ENCODE measurements at regions not wholly inside any gene's neighbourhood (a gene's known extent, or its start where the extent isn't known, plus 50 kb on each side); places are given as distances from the start of the nearest gene placed in this dataset.

- no peak for DNase-seq
Measured at GRCh38 chr12:125373375-125373774, 308.1 kb downstream of the AACS start.

GRCh38 chr12:125376422-125376821 is 311.2 kb downstream of the AACS start:
- DNase-seq = no peak

DNA sequence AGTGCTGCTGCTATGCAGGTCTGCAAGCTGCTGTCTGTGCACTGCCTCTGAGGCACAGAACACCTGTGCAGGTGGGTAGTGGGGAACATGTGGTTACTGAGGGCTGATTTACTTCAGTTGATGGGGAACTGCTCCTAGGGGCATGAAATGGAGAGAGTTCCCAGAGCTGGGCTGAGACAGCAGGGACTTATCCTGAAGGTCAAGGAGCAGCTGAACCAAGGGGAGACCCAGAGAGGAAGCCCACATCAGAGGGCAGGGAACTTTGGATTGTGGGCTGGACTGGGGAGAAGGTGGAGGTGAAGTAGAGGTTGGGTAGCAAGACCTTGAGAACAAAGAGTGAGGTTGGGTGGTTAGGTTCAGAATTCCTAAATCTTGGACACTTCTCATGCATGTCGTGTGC is 311.9 kb downstream of the AACS start:
- DNase-seq = no peak

DNA sequence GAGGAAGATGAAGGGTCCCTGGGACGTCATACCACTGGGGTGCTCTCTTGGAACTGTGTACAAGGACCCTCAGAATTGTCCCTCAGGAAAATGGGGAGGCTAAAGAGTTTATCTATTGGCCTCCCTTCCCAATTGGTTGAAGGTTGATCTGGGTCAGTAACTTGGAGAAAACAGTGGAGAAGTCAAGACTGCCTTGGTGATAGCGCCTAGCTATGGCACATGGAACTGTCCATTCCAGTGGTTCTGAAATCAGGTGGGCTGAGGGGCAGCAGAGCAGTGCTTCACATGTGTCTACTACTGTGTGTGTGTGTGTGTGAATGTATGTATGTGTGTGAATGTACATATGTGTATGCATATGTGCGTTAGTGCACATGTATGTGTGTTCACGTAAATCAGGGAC is 316.1 kb downstream of the AACS start:
- DNase-seq = no peak

DNA sequence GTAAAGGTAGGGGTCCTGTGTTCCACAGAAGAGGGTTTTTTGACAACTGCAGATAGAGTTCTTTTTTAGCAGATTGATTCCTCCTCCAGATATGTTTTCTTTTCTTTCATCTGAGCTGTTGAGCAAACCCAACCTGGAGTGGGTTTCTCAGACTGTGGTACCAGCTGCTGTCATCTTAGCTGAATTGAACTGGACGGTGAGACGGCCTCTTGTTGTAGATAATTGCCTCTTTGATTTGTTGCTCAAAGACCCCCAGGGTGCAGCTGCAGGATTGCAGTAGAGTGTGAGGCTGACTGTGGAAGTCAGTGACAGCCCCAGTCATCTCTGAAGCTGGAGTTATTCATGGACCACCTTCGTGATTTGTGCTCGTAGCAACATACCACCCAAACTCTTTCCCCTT is 317.7 kb downstream of the AACS start:
- no peak for DNase-seq

DNA sequence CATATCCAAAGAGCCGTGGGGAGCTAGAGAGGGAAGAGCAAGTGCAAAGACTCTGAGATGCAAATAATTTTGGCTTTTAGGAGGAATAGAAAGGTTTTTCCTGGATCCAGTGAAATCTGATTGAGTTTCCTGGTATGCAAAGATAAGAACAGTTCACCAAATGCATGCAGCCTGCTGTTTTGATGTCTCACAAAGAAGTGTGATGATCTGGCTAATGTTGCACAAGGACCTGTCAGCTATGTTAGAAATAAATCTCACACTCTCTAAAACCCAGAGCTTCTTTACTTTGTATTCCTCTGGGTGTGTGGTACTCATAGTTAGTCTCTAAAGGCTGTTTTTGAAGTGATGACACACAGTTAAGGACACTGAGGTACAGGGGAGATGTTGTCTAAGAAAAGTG is 321.4 kb downstream of the AACS start:
- no peak for DNase-seq

- no peak for DNase-seq
Measured at GRCh38 chr12:125387206-125387605, 322.0 kb downstream of the AACS start.

DNA sequence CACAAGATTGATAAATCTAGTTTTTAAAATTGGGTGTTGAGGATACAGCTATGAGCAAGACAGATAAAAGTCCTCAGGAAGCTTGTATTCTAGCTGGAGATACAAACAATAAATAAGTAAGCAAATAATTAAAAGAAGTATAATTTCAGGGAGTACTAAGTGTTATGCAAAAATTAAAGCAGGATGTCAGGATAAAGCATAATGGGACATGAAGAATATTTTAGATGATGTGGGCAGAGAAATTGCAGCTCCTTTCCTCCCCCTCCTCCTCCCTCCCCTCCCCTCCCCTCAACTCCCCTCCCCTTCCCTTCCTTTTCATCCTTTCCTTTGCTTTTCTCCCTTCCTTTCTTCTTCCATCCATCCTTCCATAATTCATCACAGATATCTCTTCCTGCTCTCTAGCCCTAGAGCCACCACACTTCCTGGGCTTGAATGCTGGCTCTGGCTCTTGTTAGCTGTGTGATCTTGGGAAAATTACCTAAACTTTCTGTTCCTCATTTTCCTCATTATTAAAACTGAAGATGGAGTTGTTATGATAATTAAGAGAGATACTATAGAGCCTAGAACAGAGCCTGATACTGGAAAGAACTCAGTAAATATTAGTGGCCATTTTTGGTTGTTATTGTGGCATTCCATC is 323.9 kb downstream of the AACS start:
- no peak for DNase-seq

GRCh38 chr12:125393569-125393968 is 328.3 kb downstream of the AACS start:
- no peak for DNase-seq

GRCh38 chr12:125395583-125396215 is 330.5 kb downstream of the AACS start:
- no peak for DNase-seq

DNA sequence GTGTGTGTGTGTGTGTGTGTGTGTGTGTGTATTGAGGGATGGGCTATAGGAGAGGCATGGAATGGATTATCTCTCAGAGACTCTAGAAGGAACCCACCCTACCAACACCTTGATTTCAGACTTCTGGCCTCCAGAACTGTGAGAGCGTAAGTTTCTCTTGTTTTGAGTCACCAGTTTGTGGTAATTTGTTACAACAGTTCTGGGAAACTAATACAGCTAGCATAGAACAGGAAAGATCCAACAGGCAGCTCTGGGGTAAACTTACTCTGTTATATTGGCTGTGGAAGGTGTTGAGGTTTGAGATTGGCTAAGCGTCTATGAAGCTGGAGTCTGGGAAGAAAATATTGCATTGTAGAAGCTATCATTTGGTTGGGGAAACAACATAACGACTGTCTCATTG is 334.3 kb downstream of the AACS start:
- no peak for DNase-seq

GRCh38 chr12:125402874-125403789 is 337.9 kb downstream of the AACS start:
- no peak for DNase-seq

DNA sequence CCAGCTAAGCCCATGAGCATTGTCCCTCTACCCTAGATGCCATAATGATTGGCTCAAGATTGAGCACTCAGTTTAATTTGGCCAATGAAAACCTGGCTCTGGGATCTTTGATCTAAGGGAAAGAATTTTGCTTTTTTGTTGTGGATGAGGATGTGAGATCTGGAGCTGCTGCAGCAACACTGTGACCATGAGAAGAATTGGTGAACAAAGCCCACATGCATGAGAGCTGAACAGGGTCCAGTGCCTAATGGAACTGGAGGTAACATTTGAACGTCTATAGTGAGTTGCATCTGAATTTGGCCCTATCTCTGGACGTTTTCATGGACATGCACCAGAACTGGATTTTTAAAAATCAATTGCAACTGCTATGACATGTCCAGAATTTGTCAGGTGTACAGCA is 338.6 kb downstream of the AACS start:
- DNase-seq = no peak

- DNase-seq = no peak
Measured at GRCh38 chr12:125406131-125406530, 340.9 kb downstream of the AACS start.

GRCh38 chr12:125408718-125409117 is 343.5 kb downstream of the AACS start:
- DNase-seq = no peak

DNA sequence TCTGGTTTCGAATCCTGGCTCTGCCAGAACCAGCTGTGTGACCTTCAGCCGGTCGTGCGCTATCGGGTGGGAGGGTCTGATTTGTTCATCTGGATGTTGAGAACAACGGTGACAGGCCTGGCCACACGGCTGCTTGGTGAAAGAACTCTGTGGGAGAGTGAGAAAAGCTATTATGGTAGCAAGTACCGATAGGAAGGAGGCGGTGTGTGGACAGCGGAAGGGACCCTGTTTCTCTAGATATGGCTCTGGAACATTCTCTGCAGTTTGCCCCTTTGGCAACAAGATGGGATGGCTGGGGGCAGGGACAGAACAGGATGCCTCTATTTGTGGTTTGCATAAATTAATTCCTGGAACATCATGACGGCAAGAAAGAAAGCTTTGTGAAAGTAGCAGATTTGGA is 347.3 kb downstream of the AACS start:
- DNase-seq = no peak

DNA sequence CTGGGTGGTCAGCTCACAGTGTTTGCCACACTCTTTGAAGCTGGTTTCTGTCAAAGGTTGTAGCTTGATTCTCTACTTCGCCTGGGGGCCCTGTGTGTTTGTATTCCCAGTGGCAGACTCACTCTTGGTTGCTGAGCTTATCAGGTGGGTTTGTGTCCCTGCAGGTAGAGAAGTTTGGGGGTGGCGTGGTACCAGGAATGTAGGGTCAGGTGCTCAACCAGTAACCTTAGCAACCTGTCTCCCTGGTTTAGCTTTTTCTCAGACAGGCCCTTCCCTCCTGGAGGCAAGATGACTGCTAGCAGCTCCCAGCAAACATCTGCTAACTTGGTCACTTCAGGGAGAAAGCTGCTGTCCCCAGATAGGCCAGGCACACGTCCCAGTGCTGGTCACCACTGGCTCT is 352.2 kb downstream of the AACS start:
- DNase-seq = no peak

DNA sequence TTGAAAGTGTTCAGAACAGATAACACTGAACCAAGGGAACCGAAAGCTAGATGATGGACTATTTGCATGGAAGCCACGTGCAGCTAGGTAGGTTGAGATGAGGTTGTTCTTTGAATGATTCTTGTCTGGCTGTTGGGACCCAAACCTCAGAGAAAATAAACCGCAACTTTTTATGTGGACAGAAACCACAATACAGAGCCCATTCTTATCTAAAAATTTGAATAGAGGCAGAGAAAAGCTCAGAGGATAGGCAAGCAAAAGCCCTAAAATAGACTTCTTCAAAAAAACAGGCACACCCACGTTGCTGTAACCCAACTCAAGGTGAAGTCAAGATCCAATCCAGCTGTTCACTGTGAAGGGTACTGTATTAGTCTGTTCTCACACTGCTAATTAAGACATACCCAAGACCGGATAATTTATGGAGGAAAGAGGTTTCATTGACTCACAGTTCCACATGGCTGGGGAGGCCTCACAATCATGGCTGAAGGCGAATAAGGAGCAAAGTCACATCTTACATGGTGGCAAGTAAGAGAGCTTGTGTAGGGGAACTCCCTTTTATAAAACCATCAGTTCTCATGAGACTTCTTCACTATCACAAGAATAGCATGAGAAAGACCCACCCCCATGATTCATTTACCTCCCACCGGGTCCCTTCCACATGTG is 353.8 kb downstream of the AACS start:
- DNase-seq = no peak

GRCh38 chr12:125424909-125425308 is 359.7 kb downstream of the AACS start:
- no peak for DNase-seq

DNA sequence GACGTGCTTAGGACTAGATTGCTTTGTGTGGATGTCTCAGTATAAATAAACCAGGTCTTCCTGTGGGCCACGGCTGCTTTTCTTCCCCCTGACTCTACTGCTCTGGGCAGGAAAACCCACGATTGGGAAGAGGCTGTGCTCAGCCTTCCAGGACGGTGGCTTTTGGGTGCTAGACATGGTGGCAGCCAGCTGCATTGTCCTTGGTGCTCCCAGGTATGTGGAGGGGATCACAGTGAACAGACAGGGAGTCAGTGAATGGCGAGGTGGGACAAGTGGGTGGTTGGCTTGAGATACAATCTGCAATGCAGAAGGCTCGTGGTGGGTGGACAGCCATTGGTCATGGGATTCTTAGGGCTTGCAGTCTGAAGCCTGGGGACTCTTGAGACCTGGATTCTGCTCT is 366.3 kb downstream of the AACS start:
- no peak for DNase-seq

- no peak for DNase-seq
Measured at GRCh38 chr12:125434131-125434530, 368.9 kb downstream of the AACS start.

- no peak for DNase-seq
Measured at GRCh38 chr12:125434936-125435443, 369.8 kb downstream of the AACS start.

GRCh38 chr12:125435871-125436270 is 370.6 kb downstream of the AACS start:
- no peak for DNase-seq

All from activated CD4-positive, alpha-beta T cell treated with anti-CD3 and anti-CD28 coated beads for 48 hours (primary cell).